ENCODE measurements at regions not wholly inside any gene's neighbourhood (a gene's known extent, or its start where the extent isn't known, plus 50 kb on each side); places are given as distances from the start of the nearest gene placed in this dataset.

DNA sequence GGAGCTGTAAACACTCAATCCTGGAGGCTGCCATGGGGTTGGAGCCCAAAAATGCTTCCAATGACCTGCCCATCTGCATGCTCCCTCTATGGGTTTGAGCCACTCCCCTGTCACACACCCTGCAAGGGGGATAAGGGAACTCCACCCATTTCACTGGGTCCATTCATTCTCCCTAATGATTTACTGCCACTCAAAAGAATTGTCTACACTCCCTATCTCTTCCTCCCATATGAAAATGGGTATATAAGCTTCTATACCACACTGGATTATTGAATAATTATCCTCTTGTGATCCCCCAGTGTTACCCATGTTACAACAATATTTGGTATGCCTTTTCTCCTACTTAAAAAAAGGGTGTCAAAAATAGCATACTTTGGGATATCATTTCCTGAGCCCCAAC lies 260.8 kb upstream of the CCDC196 start:
- TF ChIP-seq CTCF (conservative IDR thresholded peaks at IDR 0.05) (no peak), ZFX (IDR thresholded peaks at IDR 0.05) (no peak)
